Esophagus squamous epithelium (tissue), 4 donors: ENCODE measurements at regions not wholly inside any gene's neighbourhood (a gene's known extent, or its start where the extent isn't known, plus 50 kb on each side); places are given as distances from the start of the nearest gene placed in this dataset.

Experiments used
- POLR2A ChIP-seq, 4 donors: fragments of 450-650 bp; IDR thresholded peaks; one replicate each; pipeline ENCODE4 v1.6.1; 2017; ENCODE audit warnings: antibody characterized with exemption in 4 of 4, mild to moderate bottlenecking in 4 of 4, moderate library complexity in 3 of 4
- TF ChIP-seq, protein P1 (sequence below), 6 experiments: fragments of 450-650 bp in 4 of 6; fragments of 200-600 bp in 2 of 6; sonication (generic) in 2 of 6; IDR thresholded peaks; one replicate each; pipeline ENCODE4 v1.5.1; 2016 to 2019; ENCODE audit warnings: antibody characterized with exemption in 6 of 6, mild to moderate bottlenecking in 4 of 6, moderate library complexity in 4 of 6

DNA sequence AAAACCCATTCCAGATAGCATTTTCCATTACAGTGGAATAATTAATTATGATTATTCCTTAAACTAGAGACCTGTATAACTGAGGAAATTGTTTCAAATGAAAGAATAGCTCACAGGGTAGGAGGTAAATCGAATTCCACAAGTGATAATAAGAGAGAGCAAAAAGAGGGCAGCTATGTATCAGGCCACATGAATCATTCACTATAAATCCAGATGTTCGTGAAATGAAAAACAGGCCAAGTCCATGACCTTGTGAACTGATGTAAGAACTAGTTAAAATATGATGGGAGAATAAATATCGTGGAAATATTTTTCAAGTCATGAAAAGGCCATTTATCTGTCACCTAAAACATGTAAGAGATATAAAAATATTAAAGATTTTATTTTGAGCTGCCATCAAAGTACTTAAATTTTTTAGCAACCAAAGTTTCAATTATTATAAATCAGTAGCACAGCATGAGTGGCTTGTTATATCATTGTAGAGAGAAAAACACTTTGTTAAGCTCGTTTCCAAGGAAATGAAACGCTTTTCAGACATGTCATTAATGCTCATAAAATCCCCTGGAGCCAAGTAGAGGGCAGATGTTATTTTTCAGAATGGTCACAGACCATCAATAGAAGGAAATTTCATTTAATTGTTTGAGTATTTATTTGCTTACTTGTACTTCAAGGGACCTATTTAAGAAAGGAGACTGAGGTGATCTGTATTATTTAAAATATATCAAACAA, 120.6 kb upstream of the CDKN3 start:
- TF ChIP-seq, protein P1, sequence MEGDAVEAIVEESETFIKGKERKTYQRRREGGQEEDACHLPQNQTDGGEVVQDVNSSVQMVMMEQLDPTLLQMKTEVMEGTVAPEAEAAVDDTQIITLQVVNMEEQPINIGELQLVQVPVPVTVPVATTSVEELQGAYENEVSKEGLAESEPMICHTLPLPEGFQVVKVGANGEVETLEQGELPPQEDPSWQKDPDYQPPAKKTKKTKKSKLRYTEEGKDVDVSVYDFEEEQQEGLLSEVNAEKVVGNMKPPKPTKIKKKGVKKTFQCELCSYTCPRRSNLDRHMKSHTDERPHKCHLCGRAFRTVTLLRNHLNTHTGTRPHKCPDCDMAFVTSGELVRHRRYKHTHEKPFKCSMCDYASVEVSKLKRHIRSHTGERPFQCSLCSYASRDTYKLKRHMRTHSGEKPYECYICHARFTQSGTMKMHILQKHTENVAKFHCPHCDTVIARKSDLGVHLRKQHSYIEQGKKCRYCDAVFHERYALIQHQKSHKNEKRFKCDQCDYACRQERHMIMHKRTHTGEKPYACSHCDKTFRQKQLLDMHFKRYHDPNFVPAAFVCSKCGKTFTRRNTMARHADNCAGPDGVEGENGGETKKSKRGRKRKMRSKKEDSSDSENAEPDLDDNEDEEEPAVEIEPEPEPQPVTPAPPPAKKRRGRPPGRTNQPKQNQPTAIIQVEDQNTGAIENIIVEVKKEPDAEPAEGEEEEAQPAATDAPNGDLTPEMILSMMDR (IDR thresholded peaks at IDR 0.05), result no peak
- no peak for TF ChIP-seq POLR2A (IDR thresholded peaks at IDR 0.05)
